BJ (cell line): ENCODE measurements at regions not wholly inside any gene's neighbourhood (a gene's known extent, or its start where the extent isn't known, plus 50 kb on each side); places are given as distances from the start of the nearest gene placed in this dataset.

Experiments
- CTCF ChIA-PET: fragments of 350-600 bp; formaldehyde crosslinking; extraction: SDS; loops from one replicate; lab custom pipeline; 2021; ENCODE audit warnings: antibody characterized with exemption, inconsistent platforms; lab: Yijun Ruan, JAX
- POLR2A ChIA-PET: fragments of 300-600 bp; sonication (Branson Sonifier 250); formaldehyde crosslinking; extraction: SDS; loops from one replicate; lab custom pipeline; 2021; ENCODE audit warnings: antibody characterized with exemption; lab: Charles Lee
- DNase-seq: peaks from one replicate; pipeline ENCODE4 v3.0.0-alpha.2; 2011; ENCODE audit warnings: low read depth
- H3K27me3 ChIP-seq: 2 replicates; pipeline ENCODE4 v1.6.0; 2011; ENCODE audit warnings: low read length; ENCODE audit not compliant: control insufficient read depth, insufficient read depth
- H3K36me3 ChIP-seq: 2 replicates; pipeline ENCODE4 v1.5.1; 2011; ENCODE audit warnings: low read length; ENCODE audit not compliant: control insufficient read depth, insufficient read depth
- H3K4me3 ChIP-seq: 2 replicates; pipeline ENCODE4 v1.5.1; 2011; ENCODE audit warnings: low read depth, mild to moderate bottlenecking, control low read depth, low read length
- CTCF ChIP-seq: IDR thresholded peaks from 2 replicates; pipeline ENCODE4 v1.5.1; 2011; ENCODE audit warnings: low read depth, mild to moderate bottlenecking, control low read depth, inconsistent platforms, low read length, moderate library complexity; ENCODE audit not compliant: insufficient read depth

- Histone ChIP-seq H3K36me3 (no peaks in the 10 kb centered on the region), H3K27me3 (no peaks in the 10 kb centered on the region), H3K4me3 (no peak overlapping the region)
- no peak for TF ChIP-seq CTCF
- DNase-seq: peak; percentile 66
- ChIA-PET POLR2A (no interaction called here), CTCF (interaction anchor here (1.6 kb wide), 1 partner anchor 110 kb away, joined by 4 read pairs; no protein-coding TSS in a partner anchor)
Measured at GRCh38 chr13:99067159-99067985, 89.5 kb upstream of the DOCK9 start.

GRCh38 chr13:99071211-99071610 is 93.3 kb upstream of the DOCK9 start:
- Histone ChIP-seq H3K4me3 (no peak overlapping the region), H3K27me3 (no peaks in the 10 kb centered on the region), H3K36me3 (no peaks in the 10 kb centered on the region)
- no peak for TF ChIP-seq CTCF
- ChIA-PET CTCF (no interaction called here), POLR2A (no interaction called here)
- DNase-seq: no peak

- TF ChIP-seq CTCF: no peak
- no peak overlapping the region for H3K4me3 ChIP-seq
- CTCF ChIA-PET: no interaction called here
- no peaks in the 10 kb centered on the region for H3K36me3 ChIP-seq
- H3K27me3 ChIP-seq: no peaks in the 10 kb centered on the region
- no peak for DNase-seq
- POLR2A ChIA-PET: no interaction called here
Measured at GRCh38 chr13:99071666-99072065, 93.8 kb upstream of the DOCK9 start.

GRCh38 chr13:99072356-99072755 is 94.5 kb upstream of the DOCK9 start:
- no peak overlapping the region for H3K4me3 ChIP-seq
- H3K36me3 ChIP-seq: no peaks in the 10 kb centered on the region
- DNase-seq: no peak
- ChIA-PET POLR2A (no interaction called here), CTCF (no interaction called here)
- no peak for TF ChIP-seq CTCF
- no peaks in the 10 kb centered on the region for H3K27me3 ChIP-seq

GRCh38 chr13:99072941-99073340 is 95.1 kb upstream of the DOCK9 start:
- CTCF ChIA-PET: interaction anchor here (0.9 kb wide), 1 partner anchor 9 kb away, joined by 3 read pairs; no protein-coding TSS in a partner anchor
- POLR2A ChIA-PET: no interaction called here
- DNase-seq: no peak
- Histone ChIP-seq H3K27me3 (no peaks in the 10 kb centered on the region), H3K4me3 (no peak overlapping the region), H3K36me3 (no peaks in the 10 kb centered on the region)
- TF ChIP-seq CTCF: no peak
